H9 (cell line): ENCODE measurements at regions not wholly inside any gene's neighbourhood (a gene's known extent, or its start where the extent isn't known, plus 50 kb on each side); places are given as distances from the start of the nearest gene placed in this dataset.
A peak's percentile ranks its signal among the peaks of the same experiment; 100 is the strongest.
"Not testable (repeated sequence)": the region's sequence is repeated elsewhere in the genome, so short reads cannot be mapped to it uniquely, and the experiment has no call there.

Source experiments
- DNase-seq: peaks from one replicate; pipeline ENCODE4 v3.0.0-alpha.2; 2017
- H2AFZ ChIP-seq: one replicate; pipeline ENCODE4 v1.6.1; 2013; ENCODE audit warnings: mild to moderate bottlenecking, low read length, control low read depth, moderate library complexity
- H2AK5ac ChIP-seq: 2 replicates; pipeline ENCODE4 v1.6.1; 2013; ENCODE audit warnings: low read length, control low read depth, mixed read lengths; ENCODE audit not compliant: insufficient read length
- H2BK120ac ChIP-seq: one replicate; pipeline ENCODE4 v1.6.1; 2013; ENCODE audit warnings: low read depth, mild to moderate bottlenecking, low read length, control low read depth, inconsistent platforms; ENCODE audit not compliant: poor library complexity, severe bottlenecking
- H2BK12ac ChIP-seq: 2 replicates; pipeline ENCODE4 v1.6.1; 2013; ENCODE audit warnings: low read length, control low read depth, mixed read lengths, low read depth; ENCODE audit not compliant: insufficient read length
- H2BK15ac ChIP-seq: 2 replicates; pipeline ENCODE4 v1.6.1; 2013; ENCODE audit warnings: low read depth, low read length, control low read depth
- H2BK20ac ChIP-seq: one replicate; pipeline ENCODE4 v1.6.1; 2013; ENCODE audit warnings: low read depth, mild to moderate bottlenecking, low read length, control low read depth, inconsistent platforms; ENCODE audit not compliant: poor library complexity, severe bottlenecking
- H2BK5ac ChIP-seq: 2 replicates; pipeline ENCODE4 v1.6.1; 2013; ENCODE audit warnings: low read length, control low read depth, mixed read lengths; ENCODE audit not compliant: insufficient read length
- H3K14ac ChIP-seq: 2 replicates; pipeline ENCODE4 v1.6.1; 2013; ENCODE audit warnings: low read length, control low read depth; ENCODE audit not compliant: insufficient read depth
- H3K18ac ChIP-seq: 2 replicates; pipeline ENCODE4 v1.6.1; 2013; ENCODE audit warnings: low read depth, mild to moderate bottlenecking, mixed read lengths, low read length, control low read depth; ENCODE audit not compliant: insufficient read length
- H3K23ac ChIP-seq: 2 replicates; pipeline ENCODE4 v1.6.1; 2013; ENCODE audit warnings: low read length, control low read depth, mixed read lengths, low read depth; ENCODE audit not compliant: insufficient read length
- H3K23me2 ChIP-seq: 2 replicates; pipeline ENCODE4 v1.6.1; 2013; ENCODE audit warnings: low read depth, mild to moderate bottlenecking, mixed read lengths, low read length, control low read depth; ENCODE audit not compliant: insufficient read length, poor library complexity, severe bottlenecking
- H3K27ac ChIP-seq: 2 replicates; pipeline ENCODE4 v1.5.1; 2013; ENCODE audit warnings: low read length, control low read depth, mixed read lengths, low read depth; ENCODE audit not compliant: insufficient read length
- H3K27me3 ChIP-seq: 2 replicates; pipeline ENCODE4 v1.6.1; 2013; ENCODE audit warnings: low read length, control low read depth, inconsistent platforms; ENCODE audit not compliant: insufficient read depth
- H3K4ac ChIP-seq: 2 replicates; pipeline ENCODE4 v1.6.1; 2013; ENCODE audit warnings: low read depth, mild to moderate bottlenecking, control low read depth, inconsistent platforms, low read length, moderate library complexity
- H3K4me1 ChIP-seq: 2 replicates; pipeline ENCODE4 v1.6.1; 2013; ENCODE audit warnings: low read length, control low read depth, inconsistent platforms; ENCODE audit not compliant: insufficient read depth
- H3K4me2 ChIP-seq: 2 replicates; pipeline ENCODE4 v1.6.1; 2013; ENCODE audit warnings: low read length, control low read depth, mixed read lengths; ENCODE audit not compliant: insufficient read length, insufficient read depth
- H3K56ac ChIP-seq: 2 replicates; pipeline ENCODE4 v1.6.1; 2013; ENCODE audit warnings: low read depth, mild to moderate bottlenecking, mixed read lengths, low read length, control low read depth; ENCODE audit not compliant: insufficient read length
- H3K79me1 ChIP-seq: 2 replicates; pipeline ENCODE4 v1.6.1; 2013; ENCODE audit warnings: low read depth, mild to moderate bottlenecking, moderate library complexity, low read length, control low read depth, inconsistent platforms; ENCODE audit not compliant: insufficient read depth, poor library complexity, severe bottlenecking
- H3K79me2 ChIP-seq: 2 replicates; pipeline ENCODE4 v1.6.1; 2013; ENCODE audit warnings: low read length, control low read depth, inconsistent platforms; ENCODE audit not compliant: insufficient read depth
- H3K9ac ChIP-seq: 2 replicates; pipeline ENCODE4 v1.6.1; 2013; ENCODE audit warnings: low read length, control low read depth, mixed read lengths; ENCODE audit not compliant: insufficient read length; ENCODE audit errors: extremely low read depth
- H3K9me3 ChIP-seq: one replicate; pipeline ENCODE4 v1.6.1; 2013; ENCODE audit warnings: low read depth, low read length, inconsistent platforms; ENCODE audit not compliant: control insufficient read depth
- H3T11ph ChIP-seq: one replicate; pipeline ENCODE4 v1.6.1; 2013; ENCODE audit warnings: mild to moderate bottlenecking, low read length, control low read depth, inconsistent platforms
- H4K20me1 ChIP-seq: one replicate; pipeline ENCODE4 v1.6.1; 2013; ENCODE audit not compliant: control insufficient read depth, insufficient read length, insufficient read depth
- H4K5ac ChIP-seq: 2 replicates; pipeline ENCODE4 v1.6.1; 2013; ENCODE audit warnings: low read depth, mild to moderate bottlenecking, mixed read lengths, low read length, control low read depth; ENCODE audit not compliant: insufficient read length
- H4K8ac ChIP-seq: replicated peaks from 2 replicates; pipeline ENCODE4 v1.6.1; 2013; ENCODE audit warnings: low read length, control low read depth, mixed read lengths, low read depth; ENCODE audit not compliant: insufficient read length
- H4K91ac ChIP-seq: 2 replicates; pipeline ENCODE4 v1.6.1; 2013; ENCODE audit warnings: low read depth, mild to moderate bottlenecking, moderate library complexity, mixed read lengths, low read length, control low read depth; ENCODE audit not compliant: insufficient read length
- H3K27ac Mint-ChIP-seq, 3 experiments: 2 replicates in 2 of 3; 3 replicates in 1 of 3; pipeline ENCODE4 v1.8.0; 2020 to 2021; ENCODE audit warnings: mixed read lengths in 3 of 3, mild to moderate bottlenecking in 1 of 3, moderate library complexity in 1 of 3
- H3K27me3 Mint-ChIP-seq: 2 replicates; pipeline ENCODE4 v1.8.0; 2021; ENCODE audit warnings: low read depth, mild to moderate bottlenecking, moderate library complexity, mixed read lengths
- H3K36me3 Mint-ChIP-seq, 3 experiments: 2 replicates in 2 of 3; 3 replicates in 1 of 3; pipeline ENCODE4 v1.8.0; 2020 to 2021; ENCODE audit warnings: low read depth in 3 of 3, mixed read lengths in 3 of 3; ENCODE audit not compliant: insufficient read depth in 1 of 3
- H3K4me1 Mint-ChIP-seq, 2 experiments: 2 replicates each; pipeline ENCODE4 v1.8.0; 2020; ENCODE audit warnings: mixed read lengths in 2 of 2
- H3K4me3 Mint-ChIP-seq, 2 experiments: 2 replicates in 1 of 2; 3 replicates in 1 of 2; pipeline ENCODE4 v1.8.0; 2020 to 2021; ENCODE audit warnings: mild to moderate bottlenecking in 2 of 2, mixed read lengths in 2 of 2, moderate library complexity in 1 of 2
- H3K9me3 Mint-ChIP-seq, 2 experiments: 2 replicates in 1 of 2; 3 replicates in 1 of 2; pipeline ENCODE4 v1.8.0; 2020; ENCODE audit warnings: mild to moderate bottlenecking in 2 of 2, mixed read lengths in 2 of 2, moderate library complexity in 1 of 2
- CTCF ChIP-seq: fragments of 200-600 bp; sonication (generic); conservative IDR thresholded peaks from 3 replicates; pipeline ENCODE4 v1.8.0; 2021; ENCODE audit warnings: antibody characterized with exemption, mild to moderate bottlenecking
- WGBS: extraction: QIAGEN DNeasy Blood & Tissue Kit; methylation state at CpG from one replicate; pipeline ENCODE4 v1.1.7; 2013; ENCODE audit warnings: missing lambda C conversion rate, low lambda C conversion rate, mixed read lengths; ENCODE audit not compliant: insufficient read length; ENCODE audit errors: extremely low coverage; 5-methylcytosine and 5-hydroxymethylcytosine counted together

DNA sequence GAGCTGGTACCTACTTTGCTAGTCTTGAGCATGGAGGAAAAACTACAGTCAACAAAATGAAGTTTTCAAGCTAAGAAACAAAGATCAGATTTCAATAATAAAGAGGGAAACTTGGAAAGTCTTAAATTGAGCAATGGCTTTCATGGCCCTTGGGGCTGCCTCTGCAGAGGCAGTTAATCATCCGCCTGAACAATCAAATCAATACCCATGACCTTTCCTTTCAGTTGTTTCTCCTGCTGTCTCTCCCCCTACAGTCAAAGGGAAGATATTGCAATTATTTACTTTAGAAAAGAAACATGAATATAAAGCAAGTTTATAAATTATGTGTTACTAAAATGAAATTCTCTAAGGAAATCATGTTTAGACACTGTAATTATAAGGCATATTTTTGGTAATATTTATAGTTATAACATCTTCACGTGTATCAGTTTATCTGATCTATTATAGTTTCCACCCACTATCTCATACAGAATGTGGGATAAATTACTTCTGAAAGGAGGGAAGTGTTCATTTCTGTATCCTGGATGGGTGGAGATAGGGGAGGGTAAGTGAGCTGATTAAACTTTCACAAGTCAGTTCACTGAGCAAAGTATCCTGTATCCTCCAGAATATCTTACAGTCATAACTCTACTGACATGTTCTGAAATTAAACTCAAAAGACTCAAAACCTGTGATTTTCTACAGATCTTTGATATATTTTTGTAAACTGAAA lies 72.4 kb upstream of the TSC22D1 start:
- Histone ChIP-seq H3K4me2 (peak overlapping the region; percentile 43), H4K5ac (no peak overlapping the region), H3K4ac (no peak overlapping the region), H2BK12ac (no peak overlapping the region), H3K23ac (no peak overlapping the region), H4K20me1 (no peaks in the 10 kb centered on the region), H2AFZ (peak overlapping the region; percentile 7), H3K27me3 (no peaks in the 10 kb centered on the region), H3K56ac (no peak overlapping the region), H2AK5ac (no peak overlapping the region), H2BK20ac (no peak overlapping the region), H3K18ac (no peak overlapping the region), H2BK120ac (no peak overlapping the region), H3K14ac (no peak overlapping the region), H2BK15ac (no peak overlapping the region), H4K8ac (no peak overlapping the region), H3K79me1 (no peaks in the 10 kb centered on the region), H2BK5ac (no peak overlapping the region), H3K9me3 (no peaks in the 10 kb centered on the region), H3K23me2 (no peaks in the 10 kb centered on the region), H3T11ph (no peak overlapping the region), H3K79me2 (no peaks in the 10 kb centered on the region), H3K27ac (no peak overlapping the region), H3K4me1 (peaks cover 3% of the 10 kb centered on the region; the same call in 1 of the 2 replicates), H3K9ac (no peak overlapping the region), H4K91ac (no peak overlapping the region)
- TF ChIP-seq CTCF = peak; percentile 64
- peaks cover 19 to 22% of the 10 kb centered on the region in 2 experiments for H3K4me1 Mint-ChIP-seq
- H3K27ac Mint-ChIP-seq = no peak overlapping the region; a peak in 1 of 7 replicates
- H3K27me3 Mint-ChIP-seq = peaks cover 2% of the 10 kb centered on the region; the same call in 1 of the 2 replicates
- peak overlapping the region in 1 of 2 experiments; percentile 15; a peak in 2 of 5 replicates for H3K4me3 Mint-ChIP-seq
- no peaks in the 10 kb centered on the region for H3K36me3 Mint-ChIP-seq
- DNase-seq = no peak
- no peaks in the 10 kb centered on the region for H3K9me3 Mint-ChIP-seq
- no CpG with 5 or more reads among the region's 2 CpGs for WGBS

GRCh38 chr13:44647560-44647959 lies 71.4 kb upstream of the TSC22D1 start:
- H3K9me3 Mint-ChIP-seq, H2BK12ac ChIP-seq, H3K27ac Mint-ChIP-seq, H3K9me3 ChIP-seq, H3K14ac ChIP-seq, H3K4ac ChIP-seq, H3K23me2 ChIP-seq, H3K4me3 Mint-ChIP-seq, H3K4me2 ChIP-seq, H3K4me1 ChIP-seq, H4K5ac ChIP-seq, H3K9ac ChIP-seq, H2BK20ac ChIP-seq, H3K27me3 Mint-ChIP-seq, H4K20me1 ChIP-seq, H2BK15ac ChIP-seq, H2BK5ac ChIP-seq, H2BK120ac ChIP-seq, H3K36me3 Mint-ChIP-seq, H3K18ac ChIP-seq, H2AFZ ChIP-seq, DNase-seq, H3K79me1 ChIP-seq, H3K23ac ChIP-seq, H3K56ac ChIP-seq, H4K91ac ChIP-seq, H2AK5ac ChIP-seq, H3K79me2 ChIP-seq, H4K8ac ChIP-seq, H3K27ac ChIP-seq, H3T11ph ChIP-seq, H3K27me3 ChIP-seq: not testable (repeated sequence)
- no CpG with 5 or more reads among the region's 1 CpG for WGBS
- H3K4me1 Mint-ChIP-seq = peaks cover 19 to 22% of the 10 kb centered on the region in 2 experiments
